CD14-positive monocyte (primary cell): ENCODE measurements at regions not wholly inside any gene's neighbourhood (a gene's known extent, or its start where the extent isn't known, plus 50 kb on each side); places are given as distances from the start of the nearest gene placed in this dataset.

Experiments
- DNase-seq, 3 donors: peaks; one replicate each; pipeline ENCODE4 v3.0.0-alpha.2; 2011 to 2022
- H2AFZ ChIP-seq: 2 replicates; pipeline ENCODE4 v1.6.0; 2012; ENCODE audit warnings: mild to moderate bottlenecking, low read depth, low read length, inconsistent platforms; ENCODE audit not compliant: insufficient read depth, poor library complexity, severe bottlenecking
- H3K27ac ChIP-seq, 2 donors: 1 replicate in 1 of 2; 2 replicates in 1 of 2; pipeline ENCODE4 v1.5.1; 2012 to 2013; ENCODE audit warnings: low read length in 2 of 2, control low read depth in 1 of 2, inconsistent platforms in 1 of 2, low read depth in 1 of 2, mild to moderate bottlenecking in 1 of 2
- H3K27me3 ChIP-seq, 2 donors: one replicate each; pipeline versions ENCODE4 v1.6.0 to v1.6.1; 2011 to 2013; ENCODE audit warnings: low read length in 2 of 2; ENCODE audit not compliant: control insufficient read depth in 2 of 2, insufficient read depth in 2 of 2
- H3K36me3 ChIP-seq, 2 donors: replicated peaks in 1 of 2; 1 replicate in 1 of 2; 2 replicates in 1 of 2; pipeline versions ENCODE4 v1.5.1 to v1.6.1; 2012 to 2013; ENCODE audit warnings: low read length in 2 of 2, control low read depth in 1 of 2, inconsistent platforms in 1 of 2, mild to moderate bottlenecking in 1 of 2; ENCODE audit not compliant: insufficient read depth in 2 of 2, control insufficient read depth in 1 of 2
- H3K4me1 ChIP-seq, 2 donors: 1 replicate in 1 of 2; 2 replicates in 1 of 2; pipeline versions ENCODE4 v1.5.1 to v1.6.1; 2012 to 2013; ENCODE audit warnings: low read length in 2 of 2, control low read depth in 1 of 2, inconsistent platforms in 1 of 2, mild to moderate bottlenecking in 1 of 2, moderate library complexity in 1 of 2; ENCODE audit not compliant: insufficient read depth in 2 of 2, control insufficient read depth in 1 of 2
- H3K4me2 ChIP-seq: replicated peaks from 2 replicates; pipeline ENCODE3; 2012; ENCODE audit warnings: low read length, moderate library complexity, mild to moderate bottlenecking; ENCODE audit not compliant: poor library complexity, severe bottlenecking; ENCODE audit errors: extremely low read depth
- H3K4me3 ChIP-seq, 3 experiments: fragments of 200-600 bp in 1 of 3; sonication (generic) in 1 of 3; replicated peaks in 1 of 3; 1 replicate in 2 of 3; 2 replicates in 1 of 3; pipeline ENCODE4 v1.5.1; 2011 to 2013; ENCODE audit warnings: low read length in 3 of 3, mild to moderate bottlenecking in 3 of 3, control low read depth in 2 of 3, low read depth in 2 of 3, inconsistent platforms in 1 of 3, moderate library complexity in 1 of 3
- H3K79me2 ChIP-seq: 2 replicates; pipeline ENCODE4 v1.6.0; 2012; ENCODE audit warnings: mild to moderate bottlenecking, control low read depth, inconsistent platforms, low read length, moderate library complexity; ENCODE audit not compliant: insufficient read depth
- H3K9ac ChIP-seq: 2 replicates; pipeline ENCODE4 v1.6.0; 2017; ENCODE audit warnings: low read length, mild to moderate bottlenecking; ENCODE audit not compliant: insufficient read depth, poor library complexity, severe bottlenecking
- H3K9me3 ChIP-seq, 2 donors: replicated peaks in 1 of 2; 1 replicate in 1 of 2; 2 replicates in 1 of 2; pipeline versions ENCODE4 v1.5.1 to v1.6.1; 2012 to 2013; ENCODE audit warnings: low read length in 2 of 2, control low read depth in 1 of 2; ENCODE audit not compliant: control insufficient read depth in 1 of 2, insufficient read depth in 1 of 2
- H4K20me1 ChIP-seq: 2 replicates; pipeline ENCODE4 v1.6.0; 2012; ENCODE audit warnings: mild to moderate bottlenecking, low read length, control low read depth, moderate library complexity; ENCODE audit not compliant: insufficient read depth
- H3K27ac Mint-ChIP-seq, 7 donors: one replicate each; pipeline ENCODE4 v1.8.0; 2020; ENCODE audit warnings: mild to moderate bottlenecking in 7 of 7, mixed read lengths in 7 of 7, moderate library complexity in 6 of 7, inconsistent platforms in 2 of 7
- H3K27me3 Mint-ChIP-seq, 3 donors: one replicate each; pipeline ENCODE4 v1.8.0; 2021 to 2022; ENCODE audit warnings: low read depth in 3 of 3, mild to moderate bottlenecking in 3 of 3, mixed read lengths in 3 of 3, moderate library complexity in 3 of 3, inconsistent platforms in 1 of 3
- H3K36me3 Mint-ChIP-seq, 2 donors: one replicate each; pipeline ENCODE4 v1.8.0; 2020; ENCODE audit warnings: mixed read lengths in 2 of 2, inconsistent platforms in 1 of 2, mild to moderate bottlenecking in 1 of 2
- H3K4me1 Mint-ChIP-seq: one replicate; pipeline ENCODE4 v1.8.0; 2020; ENCODE audit warnings: mild to moderate bottlenecking, mixed read lengths
- H3K4me3 Mint-ChIP-seq, 2 donors: one replicate each; pipeline ENCODE4 v1.8.0; 2020; ENCODE audit warnings: mild to moderate bottlenecking in 2 of 2, mixed read lengths in 2 of 2, moderate library complexity in 1 of 2
- H3K9me3 Mint-ChIP-seq, 7 donors: one replicate each; pipeline ENCODE4 v1.8.0; 2020 to 2022; ENCODE audit warnings: mixed read lengths in 7 of 7, mild to moderate bottlenecking in 6 of 7, moderate library complexity in 6 of 7, inconsistent platforms in 2 of 7
- CTCF ChIP-seq: fragments of 200-600 bp; IDR thresholded peaks from one replicate; pipeline ENCODE4 v1.8.0; 2022; ENCODE audit warnings: antibody characterized with exemption, mild to moderate bottlenecking
- WGBS: methylation state at CpG from one replicate; pipeline ENCODE4 v1.1.5; 2013; ENCODE audit warnings: missing lambda C conversion rate; ENCODE audit not compliant: insufficient coverage; 5-methylcytosine and 5-hydroxymethylcytosine counted together
- intact Hi-C, 2 donors: fragments of 100-400 bp; cut with micrococcal nuclease; formaldehyde crosslinking; loops; one replicate each; pipeline versions ENCODE4 v1.15.0 to v1.15.1; 2023

- peaks cover 0 to 16% of the 10 kb centered on the region in 2 donors for H3K27me3 ChIP-seq
- DNase-seq = no peak
- intact Hi-C loops = no loop called here
- H3K9me3 Mint-ChIP-seq = peaks cover 0 to 4% (median 0%) of the 10 kb centered on the region in 7 donors
- H3K4me2 ChIP-seq = no peak overlapping the region
- no peak for TF ChIP-seq CTCF
- H4K20me1 ChIP-seq = no peaks in the 10 kb centered on the region
- no peak overlapping the region for H3K27ac ChIP-seq
- WGBS = 32% methylated on average over 14 of the region's 15 CpGs
- peak overlapping the region in 1 of 2 donors; percentile 66 for H3K4me3 Mint-ChIP-seq
- H3K79me2 ChIP-seq = no peaks in the 10 kb centered on the region
- H3K4me1 ChIP-seq = no peaks in the 10 kb centered on the region
- H3K36me3 Mint-ChIP-seq = no peaks in the 10 kb centered on the region
- no peak overlapping the region for H2AFZ ChIP-seq
- no peak overlapping the region for H3K9ac ChIP-seq
- H3K4me3 ChIP-seq = no peak overlapping the region
- no peaks in the 10 kb centered on the region for H3K36me3 ChIP-seq
- no peaks in the 10 kb centered on the region for H3K9me3 ChIP-seq
- peak overlapping the region in 1 of 7 donors; percentile 47 for H3K27ac Mint-ChIP-seq
- peaks cover 22% of the 10 kb centered on the region for H3K4me1 Mint-ChIP-seq
- peaks cover 18 to 30% (median 29%) of the 10 kb centered on the region in 3 donors for H3K27me3 Mint-ChIP-seq
These were observed 83.2 kb upstream of the CHST15 start for GRCh38 chr10:124176349-124177179.

- H4K20me1 ChIP-seq = no peaks in the 10 kb centered on the region
- no peaks in the 10 kb centered on the region for H3K79me2 ChIP-seq
- intact Hi-C loops = no loop called here
- no peaks in the 10 kb centered on the region for H3K36me3 Mint-ChIP-seq
- no peaks in the 10 kb centered on the region for H3K36me3 ChIP-seq
- no peaks in the 10 kb centered on the region for H3K9me3 ChIP-seq
- H3K9ac ChIP-seq = no peak overlapping the region
- H3K4me3 Mint-ChIP-seq = peak overlapping the region in 1 of 2 donors; percentile 66
- H3K27me3 Mint-ChIP-seq = peaks cover 20 to 31% (median 29%) of the 10 kb centered on the region in 3 donors
- no peak overlapping the region for H3K4me2 ChIP-seq
- H3K9me3 Mint-ChIP-seq = peaks cover 0 to 2% (median 0%) of the 10 kb centered on the region in 7 donors
- no peak for DNase-seq
- peak overlapping the region in 1 of 7 donors; percentile 78 for H3K27ac Mint-ChIP-seq
- no peak for TF ChIP-seq CTCF
- H3K27me3 ChIP-seq = peaks cover 0 to 16% of the 10 kb centered on the region in 2 donors
- 41% methylated on average over 8 of the region's 10 CpGs for WGBS
- H3K4me1 Mint-ChIP-seq = peaks cover 18% of the 10 kb centered on the region
- H3K27ac ChIP-seq = no peak overlapping the region
- no peaks in the 10 kb centered on the region for H3K4me1 ChIP-seq
- no peak overlapping the region for H2AFZ ChIP-seq
- no peak overlapping the region for H3K4me3 ChIP-seq
These were observed 82.4 kb upstream of the CHST15 start for GRCh38 chr10:124175701-124176348.
